NCI-H510A (cell line): ENCODE measurements at regions not wholly inside any gene's neighbourhood (a gene's known extent, or its start where the extent isn't known, plus 50 kb on each side); places are given as distances from the start of the nearest gene placed in this dataset.

Source experiments
- DNase-seq: peaks from one replicate; lab custom pipeline; 2025; lab: John Stamatoyannopoulos, UW

- DNase-seq, result no peak
These were observed 147.0 kb upstream of the THRB start for GRCh38 chr3:24641628-24642027.

- no peak for DNase-seq
These were observed 150.4 kb upstream of the THRB start for GRCh38 chr3:24645047-24645446.

DNA sequence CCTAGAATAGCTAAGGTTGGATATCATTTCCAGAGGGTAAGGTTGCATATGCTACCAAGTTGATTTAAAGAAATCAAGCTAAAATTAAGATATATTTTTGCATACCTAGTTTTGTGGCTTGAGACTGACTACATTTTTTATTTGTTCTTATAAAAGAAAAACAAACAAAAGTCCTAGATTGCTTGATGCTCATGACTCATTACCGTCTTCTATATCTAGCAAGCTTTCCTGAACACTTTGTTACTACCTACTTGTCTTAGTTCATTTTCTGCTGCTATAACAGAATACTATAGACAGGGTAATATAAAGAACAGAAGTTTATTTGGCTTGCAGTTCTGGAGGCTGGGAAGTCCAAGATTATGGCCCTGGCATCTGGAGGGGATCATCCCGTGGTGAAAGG is 152.1 kb upstream of the THRB start:
- no peak for DNase-seq

- no peak for DNase-seq
These were observed 153.4 kb upstream of the THRB start for GRCh38 chr3:24648063-24648462.

DNA sequence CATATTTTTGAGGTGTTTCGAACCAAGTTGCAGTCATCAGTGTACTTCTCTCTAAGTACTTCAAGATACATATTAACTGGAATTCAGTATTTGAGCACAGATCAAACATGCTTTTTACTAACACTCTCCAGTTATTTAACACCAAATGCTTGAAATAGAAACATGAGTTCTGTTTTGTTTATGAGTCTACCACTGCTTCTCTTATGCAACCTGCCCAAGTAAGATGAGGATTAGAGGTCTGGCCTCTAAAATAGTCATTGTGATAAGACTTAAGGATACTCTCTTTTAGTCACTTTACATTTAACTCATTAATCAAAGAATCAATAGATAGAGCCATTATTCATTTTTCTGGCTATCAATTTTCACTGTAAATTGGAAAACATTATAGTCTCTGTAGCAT is 156.2 kb upstream of the THRB start:
- no peak for DNase-seq

DNA sequence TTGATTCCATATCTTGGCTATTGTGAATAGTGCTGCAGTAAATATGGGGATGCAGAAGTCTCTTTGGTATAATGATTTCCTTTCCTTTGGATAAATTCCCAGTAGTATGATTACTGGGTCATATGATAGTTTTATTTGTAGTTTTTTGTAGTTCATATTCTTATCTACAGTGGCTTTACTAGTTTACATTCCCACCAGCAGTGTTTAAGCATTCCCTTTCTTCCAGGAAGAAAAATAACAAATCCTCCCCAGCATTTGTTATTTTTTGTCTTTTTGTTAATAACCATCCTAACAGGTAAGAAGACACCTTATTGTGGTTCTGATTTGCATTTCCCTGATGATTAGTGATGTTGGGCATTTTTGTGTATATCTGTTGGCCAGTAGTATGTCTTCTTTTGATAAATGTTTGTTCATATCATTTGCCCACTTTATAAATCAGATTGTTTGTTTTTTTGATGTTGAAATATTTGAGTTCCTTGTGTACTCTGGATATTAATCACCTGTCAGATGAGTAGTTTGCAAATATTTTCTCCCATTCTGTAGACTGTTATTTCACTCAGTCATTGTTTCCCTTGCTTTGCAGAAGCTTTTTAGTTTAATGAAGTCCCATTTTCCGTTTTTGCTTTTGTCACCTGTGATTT is 163.3 kb upstream of the THRB start:
- no peak for DNase-seq

DNA sequence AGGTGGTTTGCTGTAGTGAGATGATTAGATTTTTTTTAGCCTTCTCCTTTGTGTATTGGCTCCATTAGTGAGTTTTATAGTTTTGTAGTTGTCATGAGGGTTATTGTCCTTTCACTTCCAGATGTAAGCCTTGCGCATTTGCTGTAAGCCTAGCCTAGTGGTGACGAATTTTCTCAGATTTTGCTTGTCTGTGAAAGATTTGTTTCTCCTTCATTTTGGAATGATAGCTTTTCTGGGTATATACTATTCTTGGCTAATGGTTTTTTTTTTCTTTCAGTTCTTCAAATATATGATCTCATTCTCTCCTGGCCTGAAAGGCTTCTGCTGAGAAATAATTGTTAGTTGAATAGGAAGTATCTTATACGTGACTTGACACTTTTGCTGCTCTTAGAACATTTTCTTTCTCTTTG is 166.5 kb upstream of the THRB start:
- DNase-seq, result no peak

GRCh38 chr3:24662449-24663345 is 168.0 kb upstream of the THRB start:
- DNase-seq, result no peak

- DNase-seq, result no peak
These were observed 168.8 kb upstream of the THRB start for GRCh38 chr3:24663406-24663805.

DNA sequence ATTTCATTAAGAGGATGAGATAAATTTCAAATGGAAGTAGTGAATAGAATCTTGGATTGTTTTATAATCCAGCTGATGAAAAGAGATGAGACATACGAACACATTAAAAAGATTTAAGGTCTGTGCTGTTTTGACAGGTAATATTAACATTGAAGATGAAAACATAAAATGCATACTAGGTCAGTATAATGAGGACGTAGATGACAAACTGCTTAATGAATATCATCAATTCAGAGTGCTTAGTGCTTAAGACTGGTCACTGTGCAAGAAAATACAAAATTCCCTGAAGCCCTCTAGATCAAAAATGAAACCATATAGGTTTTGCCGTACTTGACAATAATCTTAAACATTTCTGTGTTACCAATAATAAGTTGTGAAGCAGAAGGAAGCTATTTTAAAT is 173.4 kb upstream of the THRB start:
- DNase-seq, result no peak

DNA sequence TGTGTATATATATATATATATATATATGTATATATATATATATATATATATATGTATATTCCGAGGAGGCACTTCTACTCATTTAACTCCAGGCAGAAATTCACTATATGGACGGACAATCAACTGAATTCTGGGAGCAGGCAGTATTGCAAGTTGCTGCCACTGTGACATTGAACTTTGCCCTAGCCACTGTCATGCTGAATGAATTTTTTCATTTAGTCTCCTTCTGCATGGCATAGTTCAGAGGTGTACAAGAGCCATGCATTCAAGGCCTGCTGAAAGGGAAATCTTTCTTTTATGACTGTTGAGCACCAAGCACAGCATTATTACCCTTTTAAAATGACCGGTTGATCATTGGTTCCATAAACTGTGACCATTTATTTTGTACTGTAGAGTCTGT is 176.2 kb upstream of the THRB start:
- DNase-seq, result no peak

- no peak for DNase-seq
These were observed 178.9 kb upstream of the THRB start for GRCh38 chr3:24673596-24673995.

DNA sequence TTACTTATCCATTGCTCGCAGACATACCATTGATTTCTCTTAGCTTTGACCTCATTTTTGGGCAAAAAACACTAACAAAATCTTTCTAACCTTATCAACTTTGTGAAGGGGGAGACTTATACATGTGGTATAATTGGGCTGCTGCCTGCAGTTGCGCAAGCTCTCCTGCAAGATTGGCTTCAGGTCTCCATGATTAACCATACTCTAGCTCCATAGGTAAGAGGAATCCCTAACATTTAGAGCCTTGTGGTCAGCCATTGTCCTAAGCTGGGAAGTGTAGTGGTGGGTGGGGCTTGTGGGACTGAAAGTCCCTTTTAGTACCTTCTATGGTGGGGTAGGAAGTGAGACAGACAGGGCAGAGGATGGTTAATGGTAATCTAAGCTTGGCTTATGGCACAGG is 179.6 kb upstream of the THRB start:
- DNase-seq, result no peak

GRCh38 chr3:24678021-24678420 is 183.4 kb upstream of the THRB start:
- DNase-seq, result no peak

DNA sequence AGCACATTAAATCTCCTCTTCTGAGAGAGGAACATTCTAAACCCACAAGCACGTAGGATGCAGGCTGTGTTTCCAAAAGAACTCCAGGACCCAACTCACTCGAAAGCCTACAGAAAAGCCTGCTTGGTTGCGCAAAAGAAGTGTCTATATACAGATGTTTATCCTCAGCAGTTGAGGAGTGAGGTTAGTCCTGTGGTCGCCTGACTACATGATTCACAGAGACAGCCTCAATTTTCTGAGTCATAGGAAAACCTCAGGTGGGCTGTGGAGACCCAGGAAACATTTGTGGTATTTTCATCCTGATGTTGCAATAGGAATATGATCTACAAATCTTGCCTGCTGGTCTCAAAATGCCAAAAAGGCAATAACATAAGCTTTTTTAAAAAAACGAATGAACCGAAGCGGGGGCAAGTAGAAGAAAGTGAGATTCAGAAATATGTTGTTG is 183.8 kb upstream of the THRB start:
- no peak for DNase-seq

- no peak for DNase-seq
These were observed 184.8 kb upstream of the THRB start for GRCh38 chr3:24679429-24679828.

- no peak for DNase-seq
These were observed 185.7 kb upstream of the THRB start for GRCh38 chr3:24680214-24680967.

DNA sequence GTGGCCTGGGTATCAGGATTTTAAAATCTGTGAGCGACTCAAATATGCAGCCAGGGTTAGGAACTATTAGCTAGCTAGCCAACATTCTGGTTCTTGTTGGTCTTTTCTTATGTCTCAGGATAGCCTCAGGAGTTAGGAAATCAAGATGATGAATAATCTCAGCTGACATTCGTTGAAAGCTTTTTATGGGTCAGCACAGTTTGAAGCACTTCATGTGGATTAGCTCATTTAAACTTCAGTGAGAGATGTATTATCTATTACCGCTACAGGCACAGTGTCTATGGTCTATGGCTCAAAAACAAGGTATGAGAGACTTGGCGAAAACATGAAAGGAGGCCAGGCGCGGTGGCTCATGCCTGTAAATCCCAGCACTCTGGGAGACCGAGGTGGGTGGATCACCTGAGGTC is 187.5 kb upstream of the THRB start:
- no peak for DNase-seq

- no peak for DNase-seq
These were observed 188.4 kb upstream of the THRB start for GRCh38 chr3:24683090-24683489.

DNA sequence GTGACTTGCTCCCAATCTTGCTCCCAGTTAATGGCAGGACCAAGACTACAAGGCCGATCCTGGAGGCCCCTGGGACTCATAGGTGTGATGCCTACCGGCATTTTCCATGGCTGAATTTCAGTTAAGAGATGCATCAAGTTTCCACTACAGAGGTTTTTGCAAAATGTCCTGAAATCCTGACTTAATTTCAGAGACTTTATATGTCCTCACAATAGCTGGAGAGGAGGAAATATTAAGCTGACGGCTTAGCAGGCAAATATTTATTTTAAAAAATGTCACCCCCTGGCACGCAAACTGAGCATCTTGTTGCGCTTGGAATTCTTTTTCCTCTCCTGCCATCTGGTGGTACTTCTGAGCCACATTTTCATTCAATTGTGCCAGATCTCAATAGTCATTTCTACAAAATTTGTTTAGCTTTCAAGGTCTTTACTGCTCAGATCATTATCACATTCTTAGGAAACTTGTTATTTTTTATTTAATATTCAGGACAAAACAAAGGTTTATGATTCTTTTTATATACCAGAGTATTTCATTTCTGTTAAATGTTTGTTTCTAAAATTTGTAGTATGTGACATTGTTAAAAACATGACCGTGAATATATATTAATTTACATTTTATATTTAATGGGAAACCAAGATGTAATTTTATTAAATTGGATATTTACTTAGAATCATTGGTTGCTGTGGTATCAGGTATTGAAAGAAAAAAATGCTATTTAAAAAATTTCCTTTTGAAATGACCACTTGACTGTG is 189.2 kb upstream of the THRB start:
- DNase-seq, result no peak

DNA sequence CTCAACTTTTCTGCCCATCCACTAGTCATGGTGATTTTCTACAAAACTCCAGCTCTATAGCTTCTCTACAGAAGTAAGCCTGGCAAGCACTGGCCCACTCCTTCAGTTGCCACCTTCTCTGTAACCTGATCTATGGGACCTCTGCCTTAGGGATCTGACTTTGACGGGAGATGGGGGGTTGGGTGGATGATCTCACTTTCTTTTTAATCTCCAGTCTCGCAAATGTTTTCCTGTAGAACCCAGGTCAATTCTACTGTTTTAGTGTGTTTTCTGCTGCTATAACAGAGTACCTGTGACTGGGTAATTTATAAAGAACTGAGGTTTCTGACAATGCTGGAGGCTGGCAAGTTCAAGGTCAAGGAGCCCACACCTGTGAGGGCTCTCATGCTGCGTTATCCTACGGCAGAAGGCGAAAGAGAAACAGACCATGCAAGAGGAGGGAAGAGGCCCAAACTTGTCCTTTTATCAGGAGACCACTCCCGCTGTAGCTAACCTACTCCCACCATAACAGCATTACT is 189.9 kb upstream of the THRB start:
- DNase-seq, result no peak

DNA sequence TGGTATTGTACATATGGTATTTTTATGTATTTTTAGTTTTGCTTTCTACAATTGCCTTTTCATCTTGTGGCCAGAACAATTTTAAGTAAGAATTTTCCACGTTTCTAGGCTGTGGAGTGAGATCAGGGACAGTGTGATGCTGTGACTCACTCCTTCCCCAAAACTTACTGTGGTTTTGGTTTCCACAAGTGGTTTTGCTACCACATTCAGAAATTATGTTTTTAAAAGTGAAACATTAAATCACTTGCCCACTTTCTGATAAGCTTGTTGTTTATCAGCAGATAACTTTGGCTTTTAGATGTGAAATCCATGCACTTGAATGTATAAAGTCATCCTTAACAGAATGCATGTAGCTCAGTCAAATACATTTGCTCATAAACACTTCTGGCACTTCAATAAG is 192.2 kb upstream of the THRB start:
- DNase-seq, result no peak
